ENCODE measurements at regions not wholly inside any gene's neighbourhood (a gene's known extent, or its start where the extent isn't known, plus 50 kb on each side); places are given as distances from the start of the nearest gene placed in this dataset.

DNA sequence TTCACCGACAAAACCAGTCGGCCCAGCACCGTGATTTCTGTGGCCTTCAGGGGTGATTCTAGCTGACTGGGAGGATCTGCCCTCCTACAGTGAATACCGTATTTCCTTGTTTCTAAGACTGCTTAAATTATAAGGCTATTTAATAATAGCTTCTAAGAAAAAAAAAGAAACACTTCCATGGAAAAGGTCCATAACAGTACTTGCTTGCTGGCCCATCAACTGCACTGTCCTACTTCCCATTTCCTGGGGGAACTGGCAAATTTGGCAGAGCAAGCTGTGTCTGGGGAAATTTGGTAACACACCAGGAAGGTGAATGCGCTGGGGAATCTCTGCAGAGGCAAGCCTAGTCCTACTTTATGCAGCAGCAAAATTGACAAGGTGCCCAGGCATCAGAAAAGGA is 214.0 kb downstream of the ZNF326 start:
- Mint-ChIP-seq H3K36me3 (ENCODE audit: low read depth) (no peaks in the 10 kb centered on the region), H3K4me3 (no peak overlapping the region), H3K9me3 (no peaks in the 10 kb centered on the region), H3K27ac (no peak overlapping the region), H3K27me3 (no peaks in the 10 kb centered on the region), H3K4me1 (ENCODE audit: low read depth) (no peaks in the 10 kb centered on the region)
- intact Hi-C loops (cut with micrococcal nuclease): no loop called here

- Mint-ChIP-seq H3K4me1 (ENCODE audit: low read depth) (no peaks in the 10 kb centered on the region), H3K27ac (no peak overlapping the region), H3K4me3 (no peak overlapping the region), H3K36me3 (ENCODE audit: low read depth) (no peaks in the 10 kb centered on the region), H3K9me3 (no peaks in the 10 kb centered on the region), H3K27me3 (no peaks in the 10 kb centered on the region)
- intact Hi-C loops (cut with micrococcal nuclease): no loop called here
These were observed 211.3 kb downstream of the ZNF326 start for GRCh38 chr1:90206260-90206659.

DNA sequence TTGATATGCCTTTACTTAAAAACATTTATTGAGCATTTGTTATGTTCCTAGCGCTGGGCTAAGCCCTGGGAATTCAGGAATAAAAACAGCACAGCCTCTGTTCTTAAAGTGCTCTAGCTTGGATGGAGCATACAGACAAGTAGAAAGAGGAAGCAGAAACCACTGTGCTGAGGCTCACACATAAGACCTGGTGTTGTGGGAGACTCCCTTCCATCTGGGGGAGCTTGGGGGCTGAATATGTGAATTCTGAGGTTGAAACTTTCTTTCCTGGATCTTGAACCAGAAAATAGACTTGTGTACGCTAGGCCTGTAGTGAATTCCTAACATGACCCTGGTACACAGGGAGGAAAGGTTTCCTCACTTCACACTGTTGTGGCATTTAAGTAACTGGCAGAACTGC is 209.9 kb downstream of the ZNF326 start:
- Mint-ChIP-seq H3K36me3 (ENCODE audit: low read depth) (no peaks in the 10 kb centered on the region), H3K27ac (no peak overlapping the region), H3K4me1 (ENCODE audit: low read depth) (no peaks in the 10 kb centered on the region), H3K9me3 (no peaks in the 10 kb centered on the region), H3K27me3 (no peaks in the 10 kb centered on the region), H3K4me3 (no peak overlapping the region)
- intact Hi-C loops (cut with micrococcal nuclease): no loop called here

DNA sequence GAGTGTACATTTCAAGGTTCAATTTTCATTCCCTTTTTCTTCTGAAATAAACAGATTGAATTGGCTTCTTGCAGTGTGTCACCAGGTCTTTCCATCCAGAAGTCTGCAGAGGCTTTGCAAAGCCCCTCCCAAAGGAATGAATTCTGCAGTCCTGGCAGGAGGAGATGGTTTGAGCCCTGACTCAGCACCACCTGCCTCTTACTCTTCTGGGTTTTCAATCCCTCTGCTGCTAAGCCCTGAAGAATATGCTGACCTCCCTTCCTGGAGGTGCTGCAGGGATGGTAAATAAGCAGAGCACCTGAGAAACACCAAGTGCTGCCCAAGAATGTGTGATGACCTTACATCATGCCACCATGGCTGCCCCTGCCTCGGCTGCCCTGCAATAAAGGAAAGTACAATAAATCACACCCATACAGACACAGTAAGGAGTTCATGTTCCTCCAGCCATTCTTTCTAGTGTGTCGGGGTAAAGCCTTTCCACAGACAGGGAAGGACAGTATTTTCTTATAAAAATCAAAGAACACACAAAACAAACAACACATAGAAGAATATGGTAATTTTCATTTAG is 209.2 kb downstream of the ZNF326 start:
- Mint-ChIP-seq H3K27ac (no peak overlapping the region), H3K9me3 (no peaks in the 10 kb centered on the region), H3K4me1 (ENCODE audit: low read depth) (no peaks in the 10 kb centered on the region), H3K27me3 (no peaks in the 10 kb centered on the region), H3K4me3 (no peak overlapping the region), H3K36me3 (ENCODE audit: low read depth) (no peaks in the 10 kb centered on the region)
- intact Hi-C loops (cut with micrococcal nuclease): no loop called here

- Mint-ChIP-seq H3K36me3 (ENCODE audit: low read depth) (no peaks in the 10 kb centered on the region), H3K27me3 (no peaks in the 10 kb centered on the region), H3K9me3 (no peaks in the 10 kb centered on the region), H3K27ac (no peak overlapping the region), H3K4me3 (no peak overlapping the region), H3K4me1 (ENCODE audit: low read depth) (no peaks in the 10 kb centered on the region)
- intact Hi-C loops (cut with micrococcal nuclease): no loop called here
These were observed 206.8 kb downstream of the ZNF326 start for GRCh38 chr1:90201467-90202358.

- H3K9me3 Mint-ChIP-seq: no peaks in the 10 kb centered on the region
- H3K4me3 Mint-ChIP-seq: no peak overlapping the region
- no peak overlapping the region for H3K27ac Mint-ChIP-seq
- no peaks in the 10 kb centered on the region for H3K27me3 Mint-ChIP-seq
- no peaks in the 10 kb centered on the region for H3K36me3 Mint-ChIP-seq (ENCODE audit: low read depth)
- H3K4me1 Mint-ChIP-seq (ENCODE audit: low read depth): no peaks in the 10 kb centered on the region
- intact Hi-C loops (cut with micrococcal nuclease): no loop called here
These were observed 205.8 kb downstream of the ZNF326 start for GRCh38 chr1:90200646-90201205.

DNA sequence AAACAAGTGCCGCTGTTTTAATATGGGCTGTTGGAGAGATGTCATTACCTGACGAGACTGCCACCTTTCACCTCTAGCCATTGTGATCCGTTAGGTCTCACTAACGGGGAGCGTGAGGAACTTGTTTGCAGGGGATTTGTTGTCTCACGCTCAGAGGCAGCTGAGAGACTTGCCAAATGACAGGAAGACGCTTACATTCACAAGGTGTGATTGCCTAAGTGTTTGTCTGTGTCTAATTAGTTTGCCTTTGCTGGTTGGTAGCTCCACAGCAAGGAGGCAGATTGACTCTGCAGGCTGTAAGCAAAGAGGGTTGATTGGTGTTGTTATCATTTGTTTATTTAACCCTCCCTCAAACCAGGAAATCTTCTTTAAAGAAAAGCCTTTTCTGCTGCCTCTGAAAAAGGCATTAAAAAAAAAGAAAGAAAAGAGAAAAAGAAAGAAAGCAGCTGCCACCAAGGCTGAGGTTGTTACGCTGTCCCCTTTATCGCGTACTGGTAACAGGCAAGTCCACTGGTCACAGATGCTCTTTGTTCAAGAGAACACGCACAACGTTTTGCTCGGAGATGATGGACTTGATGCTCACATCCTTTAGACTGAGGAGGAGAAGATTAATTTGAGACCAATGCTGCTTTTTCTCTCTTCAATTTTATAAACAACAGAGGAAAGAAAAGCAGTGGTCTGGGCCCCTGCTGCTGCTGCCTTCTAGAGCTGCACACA is 203.9 kb downstream of the ZNF326 start:
- Mint-ChIP-seq H3K9me3 (no peaks in the 10 kb centered on the region), H3K27me3 (no peaks in the 10 kb centered on the region), H3K4me3 (no peak overlapping the region), H3K4me1 (ENCODE audit: low read depth) (no peaks in the 10 kb centered on the region), H3K27ac (no peak overlapping the region), H3K36me3 (ENCODE audit: low read depth) (no peaks in the 10 kb centered on the region)
- intact Hi-C loops (cut with micrococcal nuclease): no loop called here

GRCh38 chr1:90193116-90193515 is 198.2 kb downstream of the ZNF326 start:
- no peaks in the 10 kb centered on the region for H3K27me3 Mint-ChIP-seq
- no peak overlapping the region for H3K4me3 Mint-ChIP-seq
- H3K27ac Mint-ChIP-seq: no peak overlapping the region
- no peaks in the 10 kb centered on the region for H3K36me3 Mint-ChIP-seq (ENCODE audit: low read depth)
- no peaks in the 10 kb centered on the region for H3K9me3 Mint-ChIP-seq
- H3K4me1 Mint-ChIP-seq (ENCODE audit: low read depth): no peaks in the 10 kb centered on the region
- intact Hi-C loops (cut with micrococcal nuclease): no loop called here

- no peaks in the 10 kb centered on the region for H3K36me3 Mint-ChIP-seq (ENCODE audit: low read depth)
- no peaks in the 10 kb centered on the region for H3K9me3 Mint-ChIP-seq
- no peak overlapping the region for H3K27ac Mint-ChIP-seq
- no peaks in the 10 kb centered on the region for H3K27me3 Mint-ChIP-seq
- intact Hi-C loops (cut with micrococcal nuclease): no loop called here
- no peaks in the 10 kb centered on the region for H3K4me1 Mint-ChIP-seq (ENCODE audit: low read depth)
- H3K4me3 Mint-ChIP-seq: no peak overlapping the region
These were observed 197.5 kb downstream of the ZNF326 start for GRCh38 chr1:90192408-90192807.

- no peaks in the 10 kb centered on the region for H3K9me3 Mint-ChIP-seq
- no peaks in the 10 kb centered on the region for H3K27me3 Mint-ChIP-seq
- H3K36me3 Mint-ChIP-seq (ENCODE audit: low read depth): no peaks in the 10 kb centered on the region
- no peak overlapping the region for H3K4me3 Mint-ChIP-seq
- no peak overlapping the region for H3K27ac Mint-ChIP-seq
- intact Hi-C loops (cut with micrococcal nuclease): no loop called here
- no peaks in the 10 kb centered on the region for H3K4me1 Mint-ChIP-seq (ENCODE audit: low read depth)
These were observed 195.6 kb downstream of the ZNF326 start for GRCh38 chr1:90190523-90190922.

GRCh38 chr1:90189889-90190288 is 195.0 kb downstream of the ZNF326 start:
- H3K4me3 Mint-ChIP-seq: no peak overlapping the region
- H3K27ac Mint-ChIP-seq: no peak overlapping the region
- H3K36me3 Mint-ChIP-seq (ENCODE audit: low read depth): no peaks in the 10 kb centered on the region
- no peaks in the 10 kb centered on the region for H3K27me3 Mint-ChIP-seq
- no peaks in the 10 kb centered on the region for H3K9me3 Mint-ChIP-seq
- no peaks in the 10 kb centered on the region for H3K4me1 Mint-ChIP-seq (ENCODE audit: low read depth)
- intact Hi-C loops (cut with micrococcal nuclease): no loop called here

DNA sequence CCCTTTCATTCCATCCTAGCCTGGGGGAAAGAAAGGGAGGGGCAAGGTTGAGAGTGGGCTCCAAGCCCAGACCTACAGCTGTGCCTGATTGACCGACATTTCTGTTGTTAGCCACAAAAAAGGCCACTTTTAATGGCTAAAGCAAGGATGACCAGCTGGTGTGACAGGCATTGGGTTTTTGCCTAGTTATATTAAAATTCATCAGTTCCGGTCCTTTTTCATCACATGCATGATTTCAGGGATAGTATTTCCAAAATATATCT is 192.3 kb downstream of the ZNF326 start:
- Mint-ChIP-seq H3K4me1 (ENCODE audit: low read depth) (no peaks in the 10 kb centered on the region), H3K4me3 (no peak overlapping the region), H3K27me3 (no peaks in the 10 kb centered on the region), H3K27ac (no peak overlapping the region), H3K36me3 (ENCODE audit: low read depth) (no peaks in the 10 kb centered on the region), H3K9me3 (no peaks in the 10 kb centered on the region)
- intact Hi-C loops (cut with micrococcal nuclease): no loop called here

GRCh38 chr1:90186506-90187322 is 191.8 kb downstream of the ZNF326 start:
- H3K9me3 Mint-ChIP-seq: no peaks in the 10 kb centered on the region
- no peaks in the 10 kb centered on the region for H3K27me3 Mint-ChIP-seq
- intact Hi-C loops (cut with micrococcal nuclease): no loop called here

GRCh38 chr1:90176530-90176929 is 181.6 kb downstream of the ZNF326 start:
- peaks cover 13% of the 10 kb centered on the region for H3K4me1 Mint-ChIP-seq (ENCODE audit: low read depth)
- H3K9me3 Mint-ChIP-seq: no peaks in the 10 kb centered on the region
- no peaks in the 10 kb centered on the region for H3K27me3 Mint-ChIP-seq
- no peak overlapping the region for H3K4me3 Mint-ChIP-seq
- no peaks in the 10 kb centered on the region for H3K36me3 Mint-ChIP-seq (ENCODE audit: low read depth)
- H3K27ac Mint-ChIP-seq: no peak overlapping the region
- intact Hi-C loops (cut with micrococcal nuclease): no loop called here

More at GRCh38 chr1:90186506-90187322, 191.8 kb downstream of the ZNF326 start:
- Mint-ChIP-seq H3K27ac (no peak overlapping the region), H3K36me3 (ENCODE audit: low read depth) (no peaks in the 10 kb centered on the region), H3K4me1 (ENCODE audit: low read depth) (no peaks in the 10 kb centered on the region), H3K4me3 (no peak overlapping the region)

Measured in dendritic cell treated with granulocyte-macrophage colony-stimulating factor and Interleukin-4, amounts not matched to agents 40 ng/mL and 50 ng/mL, for 4 days (primary cell).